GM12878 (cell line): ENCODE measurements at regions not wholly inside any gene's neighbourhood (a gene's known extent, or its start where the extent isn't known, plus 50 kb on each side); places are given as distances from the start of the nearest gene placed in this dataset.

Source experiments
- ATAC-seq: fragments of 200-7000 bp; cut with Tn5 transposase; 3 replicates; pipeline ENCODE4 v1.9.1; 2020; ENCODE audit warnings: mild to moderate bottlenecking, moderate library complexity
- BruUV-seq: library from RNA; stranded (reverse); fragments of 400-500 nt; replicated peaks from 2 replicates; lab custom pipeline; 2021; lab: Mats Ljungman, UMichigan
- CTCF ChIA-PET: fragments of 300-600 bp; sonication (Branson Sonifier 250); formaldehyde crosslinking; extraction: SDS; loops from one replicate; lab custom pipeline; 2021; ENCODE audit warnings: inconsistent platforms; lab: Yijun Ruan, JAX
- POLR2A ChIA-PET: fragments of 350-600 bp; formaldehyde crosslinking; extraction: SDS; loops from one replicate; lab custom pipeline; 2021; ENCODE audit warnings: inconsistent platforms; lab: Charles Lee
- RAD21 ChIA-PET: fragments of 300-600 bp; sonication (Branson Sonifier 250); formaldehyde crosslinking; loops from one replicate; lab custom pipeline; 2023; ENCODE audit warnings: antibody characterized with exemption; ENCODE audit not compliant: unreplicated experiment; lab: Charles Lee
- SMC1A ChIA-PET: fragments of 300-600 bp; sonication (Branson Sonifier 250); formaldehyde crosslinking; loops from one replicate; lab custom pipeline; 2023; ENCODE audit not compliant: unreplicated experiment, uncharacterized antibody; lab: Charles Lee
- DNase-seq: peaks from one replicate; pipeline ENCODE4 v3.0.0-alpha.2; 2011; ENCODE audit warnings: low read depth, low spot score
- FAIRE-seq: peaks from 3 replicates; lab custom pipeline; 2011; peaks lifted over from hg19 to GRCh38; lab: Jason Lieb, UNC
- H2AFZ ChIP-seq: 2 replicates; pipeline ENCODE4 v1.6.0; 2011; ENCODE audit warnings: low read depth, low read length, control low read depth; ENCODE audit not compliant: control insufficient read depth
- H3K27ac ChIP-seq: 2 replicates; pipeline ENCODE4 v1.5.1; 2011; ENCODE audit warnings: control low read depth; ENCODE audit not compliant: control insufficient read depth, insufficient read depth
- H3K27me3 ChIP-seq, 2 experiments: replicated peaks in 1 of 2; 2 replicates each; pipeline versions ENCODE4 v1.6.0 to v1.6.1; 2011; ENCODE audit warnings: low read length in 1 of 2; ENCODE audit not compliant: control insufficient read depth in 2 of 2, insufficient read depth in 2 of 2
- H3K36me3 ChIP-seq, 2 experiments: 2 replicates each; pipeline ENCODE4 v1.5.1; 2011; ENCODE audit warnings: low read length in 1 of 2; ENCODE audit not compliant: control insufficient read depth in 2 of 2, insufficient read depth in 2 of 2
- H3K4me1 ChIP-seq: 2 replicates; pipeline ENCODE4 v1.6.1; 2011; ENCODE audit warnings: mild to moderate bottlenecking, low read length, moderate library complexity, mixed read lengths; ENCODE audit not compliant: control insufficient read depth, insufficient read depth
- H3K4me2 ChIP-seq: 2 replicates; pipeline ENCODE4 v1.6.0; 2011; ENCODE audit warnings: control low read depth; ENCODE audit not compliant: control insufficient read depth, insufficient read depth
- H3K4me3 ChIP-seq: fragments of 200-600 bp; sonication (generic); 2 replicates; pipeline ENCODE4 v1.5.1; 2016
- H3K79me2 ChIP-seq: 2 replicates; pipeline ENCODE4 v1.6.0; 2011; ENCODE audit warnings: low read length; ENCODE audit not compliant: control insufficient read depth, insufficient read depth
- H3K9ac ChIP-seq: 2 replicates; pipeline ENCODE4 v1.8.0; 2011; ENCODE audit warnings: low read length, control low read depth, mixed read lengths; ENCODE audit not compliant: control insufficient read depth, insufficient read depth
- H3K9me3 ChIP-seq: replicated peaks from 3 replicates; pipeline ENCODE4 v1.5.1; 2011; ENCODE audit warnings: mild to moderate bottlenecking, low read length; ENCODE audit not compliant: control insufficient read depth, insufficient read depth
- H4K20me1 ChIP-seq: 2 replicates; pipeline ENCODE4 v1.6.0; 2011; ENCODE audit not compliant: control insufficient read depth, insufficient read depth
- ASH2L ChIP-seq: fragments of 300-600, 200-600 bp; sonication (generic); IDR thresholded peaks from 2 replicates; pipeline ENCODE4 v1.6.1; 2017; ENCODE audit warnings: low read depth, mild to moderate bottlenecking, borderline replicate concordance
- CEBPB ChIP-seq, 2 experiments: fragments of 150-350 bp in 1 of 2; IDR thresholded peaks; 2 replicates each; pipeline ENCODE4 v1.6.1; 2012 to 2014; ENCODE audit warnings: low read depth in 2 of 2, low read length in 2 of 2, borderline replicate concordance in 1 of 2, inconsistent platforms in 1 of 2
- CHD2 ChIP-seq: IDR thresholded peaks from 2 replicates; pipeline ENCODE4 v1.6.1; 2011; ENCODE audit warnings: low read depth, low read length, improper control_type of control experiment, borderline replicate concordance
- EGR1 ChIP-seq, 2 experiments: IDR thresholded peaks; 1 replicate in 1 of 2; 2 replicates in 1 of 2; pipeline ENCODE4 v1.6.1; 2011 to 2012; ENCODE audit warnings: low read depth in 2 of 2, low read length in 2 of 2, borderline replicate concordance in 1 of 2, mild to moderate bottlenecking in 1 of 2, moderate library complexity in 1 of 2
- HDGF ChIP-seq: fragments of 450-650 bp; IDR thresholded peaks from 2 replicates; pipeline ENCODE4 v1.6.1; 2016; ENCODE audit warnings: antibody characterized with exemption
- HSF1 ChIP-seq: fragments of 150-350 bp; IDR thresholded peaks from 2 replicates; pipeline ENCODE4 v1.6.1; 2014; ENCODE audit warnings: mild to moderate bottlenecking, low read depth, low read length
- IKZF1 ChIP-seq: fragments of 450-650 bp; conservative IDR thresholded peaks from 2 replicates; pipeline ENCODE4 v1.6.1; 2017; ENCODE audit warnings: antibody characterized with exemption, mild to moderate bottlenecking
- MEF2B ChIP-seq: fragments of 450-650 bp; IDR thresholded peaks from 2 replicates; pipeline ENCODE4 v1.6.1; 2018; ENCODE audit warnings: mild to moderate bottlenecking, moderate library complexity; ENCODE audit not compliant: partially characterized antibody, poor library complexity, severe bottlenecking
- NFYA ChIP-seq: IDR thresholded peaks from 2 replicates; pipeline ENCODE4 v1.6.1; 2011; ENCODE audit warnings: low read depth, mild to moderate bottlenecking, low read length, improper control_type of control experiment, borderline replicate concordance
- POU2F2 ChIP-seq: IDR thresholded peaks from 3 replicates; pipeline ENCODE4 v1.6.1; 2011; ENCODE audit warnings: low read depth, mild to moderate bottlenecking, low read length, borderline replicate concordance
- SKIL ChIP-seq: fragments of 450-650 bp; IDR thresholded peaks from 2 replicates; pipeline ENCODE4 v1.6.1; 2017; ENCODE audit warnings: mild to moderate bottlenecking, low read depth, inconsistent platforms; ENCODE audit not compliant: poor library complexity, severe bottlenecking
- SREBF1 ChIP-seq: IDR thresholded peaks from 2 replicates; pipeline ENCODE4 v1.6.1; 2012; ENCODE audit warnings: mild to moderate bottlenecking, low read length
- ZNF384 ChIP-seq: IDR thresholded peaks from 2 replicates; pipeline ENCODE4 v1.6.1; 2012; ENCODE audit warnings: low read depth, mild to moderate bottlenecking, low read length, improper control_type of control experiment, borderline replicate concordance
- WGBS: methylation state at CpG from one replicate; pipeline ENCODE4 v1.1.6; 2016; ENCODE audit warnings: low lambda C conversion rate; ENCODE audit not compliant: insufficient replicate concordance, insufficient coverage; ENCODE audit errors: missing lambda C conversion rate; 5-methylcytosine and 5-hydroxymethylcytosine counted together
- in situ Hi-C: fragments of 300-500 bp; cut with MboI; formaldehyde crosslinking; loops from 9 replicates; pipeline ENCODE4 v1.14.3; 2018; ENCODE audit warnings: mixed read lengths
- intact Hi-C: fragments of 100-400 bp; cut with micrococcal nuclease; formaldehyde crosslinking; loops from one replicate; pipeline ENCODE4 v1.14.2; 2022; ENCODE audit not compliant: unreplicated experiment

- no peak for TF ChIP-seq ZNF384
- no peak for TF ChIP-seq SKIL
- TF ChIP-seq HDGF: no peak
- TF ChIP-seq POU2F2: no peak
- no peak for TF ChIP-seq SREBF1
- no peak for TF ChIP-seq ASH2L
- TF ChIP-seq CHD2: no peak
- TF ChIP-seq EGR1 (IDR thresholded peaks at IDR 0.05; ENCODE audit: borderline replicate concordance in 1 of 2, low read depth in 2 of 2, low read length in 2 of 2): no peak
- TF ChIP-seq CEBPB (IDR thresholded peaks at IDR 0.05; ENCODE audit: borderline replicate concordance in 1 of 2, low read depth in 2 of 2, low read length in 2 of 2): no peak
These were observed 713.1 kb downstream of the SI start (continued) for GRCh38 chr3:164365242-164365641.

DNA sequence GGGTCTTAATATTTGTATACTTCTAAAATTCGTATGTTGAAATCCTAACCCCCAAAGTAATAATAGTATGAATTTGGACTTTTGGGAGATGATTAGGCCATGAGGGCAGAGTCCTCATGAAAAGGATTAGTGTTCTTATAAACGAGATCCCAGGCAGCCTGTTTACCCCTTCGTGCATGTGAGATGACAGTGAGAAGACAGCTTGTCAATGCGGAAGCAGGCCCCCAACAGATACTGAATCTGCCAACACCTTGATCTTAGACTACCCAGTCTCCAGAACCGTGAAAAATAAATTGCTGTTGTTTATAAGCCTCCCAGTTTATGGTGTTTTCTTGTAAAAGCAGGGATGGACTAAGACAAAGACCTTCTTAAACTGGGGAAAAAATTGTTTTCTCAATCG is 714.2 kb downstream of the SI start:
- no peak for ATAC-seq
- Histone ChIP-seq H4K20me1 (no peaks in the 10 kb centered on the region), H3K9me3 (no peaks in the 10 kb centered on the region), H3K4me2 (no peak overlapping the region), H3K79me2 (no peaks in the 10 kb centered on the region), H3K27ac (no peak overlapping the region), H2AFZ (no peak overlapping the region), H3K4me1 (no peaks in the 10 kb centered on the region), H3K27me3 (no peaks in the 10 kb centered on the region), H3K4me3 (no peak overlapping the region), H3K36me3 (no peaks in the 10 kb centered on the region)
- in situ Hi-C loops: no loop called here
- intact Hi-C loops: no loop called here
- WGBS: 24% methylated on average over 6 of the region's 6 CpGs
- POLR2A ChIA-PET: no interaction called here
- CTCF ChIA-PET: no interaction called here
- FAIRE-seq: no peak
- SMC1A ChIA-PET: no interaction called here
- no TSS peak for BruUV-seq
- no peak for DNase-seq
- no peak for TF ChIP-seq NFYA
- TF ChIP-seq MEF2B: no peak
- TF ChIP-seq CHD2: no peak
- TF ChIP-seq IKZF1: no peak
- no peak for TF ChIP-seq HSF1
- TF ChIP-seq, all 136 proteins: peak for 0
- H3K9ac ChIP-seq: no peak overlapping the region
- RAD21 ChIA-PET: no interaction called here
